ENCODE measurements at regions not wholly inside any gene's neighbourhood (a gene's known extent, or its start where the extent isn't known, plus 50 kb on each side); places are given as distances from the start of the nearest gene placed in this dataset.

- DNase-seq, result no peak
- no peak for ATAC-seq (ENCODE audit: insufficient read depth, low FRiP score)
- Histone ChIP-seq H3K9me3 (ENCODE audit: control insufficient read depth in 4 of 4, insufficient read depth in 3 of 4, low read length in 3 of 4) (peaks cover 0 to 5% (median 1%) of the 10 kb centered on the region in 4 donors), H3K4me3 (no peak overlapping the region), H3K36me3 (ENCODE audit: control insufficient read depth in 4 of 4, insufficient read depth in 4 of 4, low read length in 4 of 4) (no peaks in the 10 kb centered on the region), H3K4me1 (ENCODE audit: control insufficient read depth in 5 of 5, insufficient read depth in 5 of 5, low read length in 5 of 5) (no peaks in the 10 kb centered on the region), H3K27me3 (ENCODE audit: control insufficient read depth in 3 of 3, insufficient read depth in 3 of 3, low read length in 2 of 3) (no peaks in the 10 kb centered on the region), H3K27ac (ENCODE audit: low read depth in 1 of 2, low read length in 1 of 2) (no peak overlapping the region), H3K9ac (ENCODE audit: insufficient read depth in 1 of 2, low read length in 2 of 2) (no peak overlapping the region)
- TF ChIP-seq CTCF (IDR thresholded peaks at IDR 0.05; ENCODE audit: control extremely low read depth, extremely low read depth), result no peak
- 29 to 34% methylated on average over 6 of the region's 6 CpGs for WGBS, 2 donors
Observed at GRCh38 chr2:126808929-126809328, 89.8 kb upstream of the TEX51 start.

GRCh38 chr2:126809340-126809739 lies 89.3 kb upstream of the TEX51 start:
- Histone ChIP-seq H3K9ac (ENCODE audit: insufficient read depth in 1 of 2, low read length in 2 of 2) (no peak overlapping the region), H3K27ac (ENCODE audit: low read depth in 1 of 2, low read length in 1 of 2) (no peak overlapping the region), H3K4me3 (no peak overlapping the region), H3K4me1 (ENCODE audit: control insufficient read depth in 5 of 5, insufficient read depth in 5 of 5, low read length in 5 of 5) (no peaks in the 10 kb centered on the region), H3K36me3 (ENCODE audit: control insufficient read depth in 4 of 4, insufficient read depth in 4 of 4, low read length in 4 of 4) (no peaks in the 10 kb centered on the region), H3K9me3 (ENCODE audit: control insufficient read depth in 4 of 4, insufficient read depth in 3 of 4, low read length in 3 of 4) (peaks cover 0 to 5% (median 1%) of the 10 kb centered on the region in 4 donors), H3K27me3 (ENCODE audit: control insufficient read depth in 3 of 3, insufficient read depth in 3 of 3, low read length in 2 of 3) (no peaks in the 10 kb centered on the region)
- ATAC-seq (ENCODE audit: insufficient read depth, low FRiP score) (no peak), DNase-seq (peak in 2 of 3 donors; percentile 20 to 24)
- 54 to 57% methylated on average over 7 of the region's 7 CpGs for WGBS, 2 donors
- TF ChIP-seq CTCF (IDR thresholded peaks at IDR 0.05; ENCODE audit: control extremely low read depth, extremely low read depth), result no peak

GRCh38 chr2:126810001-126810400 lies 88.7 kb upstream of the TEX51 start:
- no peak for TF ChIP-seq CTCF (IDR thresholded peaks at IDR 0.05; ENCODE audit: control extremely low read depth, extremely low read depth)
- H3K4me3 ChIP-seq, result no peak overlapping the region
- H3K9ac ChIP-seq (ENCODE audit: insufficient read depth in 1 of 2, low read length in 2 of 2), result no peak overlapping the region
- no peak overlapping the region for H3K27ac ChIP-seq (ENCODE audit: low read depth in 1 of 2, low read length in 1 of 2)
- 87 to 89% methylated on average over 6 of the region's 6 CpGs for WGBS, 2 donors
- ATAC-seq (ENCODE audit: insufficient read depth, low FRiP score), result no peak
- H3K36me3 ChIP-seq (ENCODE audit: control insufficient read depth in 4 of 4, insufficient read depth in 4 of 4, low read length in 4 of 4), result no peaks in the 10 kb centered on the region
- H3K27me3 ChIP-seq (ENCODE audit: control insufficient read depth in 3 of 3, insufficient read depth in 3 of 3, low read length in 2 of 3), result no peaks in the 10 kb centered on the region
- DNase-seq, result no peak
- no peaks in the 10 kb centered on the region for H3K4me1 ChIP-seq (ENCODE audit: control insufficient read depth in 5 of 5, insufficient read depth in 5 of 5, low read length in 5 of 5)
- H3K9me3 ChIP-seq (ENCODE audit: control insufficient read depth in 4 of 4, insufficient read depth in 3 of 4, low read length in 3 of 4), result peaks cover 0 to 5% (median 1%) of the 10 kb centered on the region in 4 donors

GRCh38 chr2:126811101-126811500 lies 87.6 kb upstream of the TEX51 start:
- no peak for DNase-seq
- Histone ChIP-seq H3K4me3 (no peak overlapping the region), H3K36me3 (ENCODE audit: control insufficient read depth in 4 of 4, insufficient read depth in 4 of 4, low read length in 4 of 4) (no peaks in the 10 kb centered on the region), H3K9ac (ENCODE audit: insufficient read depth in 1 of 2, low read length in 2 of 2) (no peak overlapping the region), H3K27me3 (ENCODE audit: control insufficient read depth in 3 of 3, insufficient read depth in 3 of 3, low read length in 2 of 3) (no peaks in the 10 kb centered on the region), H3K9me3 (ENCODE audit: control insufficient read depth in 4 of 4, insufficient read depth in 3 of 4, low read length in 3 of 4) (peaks cover 0 to 5% (median 1%) of the 10 kb centered on the region in 4 donors), H3K4me1 (ENCODE audit: control insufficient read depth in 5 of 5, insufficient read depth in 5 of 5, low read length in 5 of 5) (no peaks in the 10 kb centered on the region), H3K27ac (ENCODE audit: low read depth in 1 of 2, low read length in 1 of 2) (no peak overlapping the region)
- TF ChIP-seq CTCF (IDR thresholded peaks at IDR 0.05; ENCODE audit: control extremely low read depth, extremely low read depth), result no peak
- WGBS, 2 donors, result 38 to 52% methylated on average over 6 of the region's 6 CpGs
- no peak for ATAC-seq (ENCODE audit: insufficient read depth, low FRiP score)

Measured in lung (tissue), 11 donors.